ENCODE measurements at regions not wholly inside any gene's neighbourhood (a gene's known extent, or its start where the extent isn't known, plus 50 kb on each side); places are given as distances from the start of the nearest gene placed in this dataset.

DNA sequence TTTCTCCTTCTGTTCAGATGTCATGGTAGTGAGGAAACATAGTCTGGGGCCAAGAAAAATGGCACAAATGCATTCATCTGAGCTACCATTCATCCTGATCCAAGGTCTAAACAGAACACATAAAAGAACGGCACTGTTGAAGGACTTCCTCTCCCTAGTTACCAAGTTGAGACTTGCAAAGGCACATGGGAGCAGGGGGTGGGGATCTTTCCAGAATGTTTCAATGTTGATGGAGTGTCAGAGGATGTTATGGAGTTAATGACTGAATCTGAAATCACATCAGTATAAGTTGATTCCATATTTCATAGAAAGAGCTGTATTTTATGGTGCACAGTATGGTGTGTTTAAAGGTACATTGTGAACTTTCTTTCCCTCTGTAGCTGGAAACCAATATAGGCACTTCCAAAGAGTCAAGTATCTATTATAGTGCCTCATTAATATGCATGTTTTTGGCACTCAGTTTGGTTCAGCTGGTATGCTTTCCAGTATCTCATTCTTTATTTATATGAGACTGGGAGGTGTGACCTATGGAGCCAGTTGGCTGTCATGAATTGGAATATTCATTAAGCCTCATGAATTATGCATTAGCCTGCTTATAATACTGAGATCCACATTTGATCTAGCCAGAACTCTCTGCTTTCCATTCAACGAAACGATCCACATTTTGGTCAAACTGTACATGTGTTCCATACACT is 603.0 kb downstream of the NR2F1-AS1 start:
- DNase-seq (ENCODE audit: low read depth) = no peak
- H3K36me3 ChIP-seq (ENCODE audit: control insufficient read depth, insufficient read depth, low read length) = no peaks in the 10 kb centered on the region
- no peak overlapping the region for H3K4me3 ChIP-seq (ENCODE audit: low read depth, low read length)
- H3K27me3 ChIP-seq (ENCODE audit: control insufficient read depth, insufficient read depth, low read length) = no peaks in the 10 kb centered on the region
- POLR2A ChIA-PET = no interaction called here
- CTCF ChIA-PET = interaction anchor here (1.3 kb wide), 1 partner anchor 32 kb away, joined by 3 read pairs; no protein-coding TSS in a partner anchor
- TF ChIP-seq, protein P1, sequence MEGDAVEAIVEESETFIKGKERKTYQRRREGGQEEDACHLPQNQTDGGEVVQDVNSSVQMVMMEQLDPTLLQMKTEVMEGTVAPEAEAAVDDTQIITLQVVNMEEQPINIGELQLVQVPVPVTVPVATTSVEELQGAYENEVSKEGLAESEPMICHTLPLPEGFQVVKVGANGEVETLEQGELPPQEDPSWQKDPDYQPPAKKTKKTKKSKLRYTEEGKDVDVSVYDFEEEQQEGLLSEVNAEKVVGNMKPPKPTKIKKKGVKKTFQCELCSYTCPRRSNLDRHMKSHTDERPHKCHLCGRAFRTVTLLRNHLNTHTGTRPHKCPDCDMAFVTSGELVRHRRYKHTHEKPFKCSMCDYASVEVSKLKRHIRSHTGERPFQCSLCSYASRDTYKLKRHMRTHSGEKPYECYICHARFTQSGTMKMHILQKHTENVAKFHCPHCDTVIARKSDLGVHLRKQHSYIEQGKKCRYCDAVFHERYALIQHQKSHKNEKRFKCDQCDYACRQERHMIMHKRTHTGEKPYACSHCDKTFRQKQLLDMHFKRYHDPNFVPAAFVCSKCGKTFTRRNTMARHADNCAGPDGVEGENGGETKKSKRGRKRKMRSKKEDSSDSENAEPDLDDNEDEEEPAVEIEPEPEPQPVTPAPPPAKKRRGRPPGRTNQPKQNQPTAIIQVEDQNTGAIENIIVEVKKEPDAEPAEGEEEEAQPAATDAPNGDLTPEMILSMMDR (IDR thresholded peaks at IDR 0.05; ENCODE audit: insufficient read depth, low read depth, low read length) = no peak

DNA sequence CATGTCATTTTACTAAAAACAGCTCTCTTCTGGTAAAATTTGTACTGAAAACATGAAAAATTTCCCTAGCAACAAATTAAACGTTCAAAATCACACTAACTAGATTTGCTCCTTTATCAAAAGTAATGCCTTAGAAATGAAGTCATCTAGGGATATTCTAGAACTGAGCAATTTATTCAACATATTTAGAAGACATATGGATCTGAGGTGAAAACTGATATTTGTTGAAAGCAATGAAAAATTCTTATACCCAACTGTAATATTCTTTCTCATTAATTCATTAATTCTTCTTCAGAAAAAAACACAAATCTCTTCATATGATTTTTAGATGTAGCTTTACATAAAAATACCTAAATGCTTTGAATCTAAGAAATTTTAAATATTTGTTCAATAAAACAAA is 604.9 kb downstream of the NR2F1-AS1 start:
- DNase-seq (ENCODE audit: low read depth) = no peak
- ChIA-PET POLR2A (no interaction called here), CTCF (no interaction called here)
- Histone ChIP-seq H3K27me3 (ENCODE audit: control insufficient read depth, insufficient read depth, low read length) (no peaks in the 10 kb centered on the region), H3K36me3 (ENCODE audit: control insufficient read depth, insufficient read depth, low read length) (no peaks in the 10 kb centered on the region), H3K4me3 (ENCODE audit: low read depth, low read length) (no peak overlapping the region)
- TF ChIP-seq, protein P1 (IDR thresholded peaks at IDR 0.05; ENCODE audit: insufficient read depth, low read depth, low read length) = no peak

DNA sequence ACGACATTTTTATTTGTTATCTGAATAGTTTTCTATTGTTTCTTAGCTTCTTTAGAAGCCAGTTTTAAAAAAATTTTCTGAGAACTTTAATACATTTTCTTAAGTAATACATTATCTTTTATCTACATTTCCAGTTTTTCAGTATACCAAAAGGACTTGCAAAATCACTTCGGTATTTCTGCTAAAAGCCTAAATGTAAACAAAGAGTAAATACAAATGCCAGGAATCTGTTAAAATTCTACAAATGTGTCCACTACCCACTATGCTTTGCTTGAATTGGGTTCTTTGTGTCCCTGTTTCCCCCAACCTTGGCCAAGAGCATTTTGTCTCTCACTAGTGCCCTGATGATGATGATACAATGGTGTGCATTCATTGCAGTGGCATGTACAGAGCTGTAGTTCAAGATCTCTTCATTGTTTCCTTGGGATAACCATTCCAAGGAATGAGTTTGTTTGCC is 611.2 kb downstream of the NR2F1-AS1 start:
- DNase-seq (ENCODE audit: low read depth) = no peak
- TF ChIP-seq, protein P1 (IDR thresholded peaks at IDR 0.05; ENCODE audit: insufficient read depth, low read depth, low read length) = no peak
- no peaks in the 10 kb centered on the region for H3K27me3 ChIP-seq (ENCODE audit: control insufficient read depth, insufficient read depth, low read length)
- H3K36me3 ChIP-seq (ENCODE audit: control insufficient read depth, insufficient read depth, low read length) = no peaks in the 10 kb centered on the region
- ChIA-PET CTCF (interaction anchor here (0.6 kb wide), 2 partner anchors 30 to 527 kb away, joined by 3 to 4 read pairs; no protein-coding TSS in a partner anchor), POLR2A (no interaction called here)
- no peak overlapping the region for H3K4me3 ChIP-seq (ENCODE audit: low read depth, low read length)

DNA sequence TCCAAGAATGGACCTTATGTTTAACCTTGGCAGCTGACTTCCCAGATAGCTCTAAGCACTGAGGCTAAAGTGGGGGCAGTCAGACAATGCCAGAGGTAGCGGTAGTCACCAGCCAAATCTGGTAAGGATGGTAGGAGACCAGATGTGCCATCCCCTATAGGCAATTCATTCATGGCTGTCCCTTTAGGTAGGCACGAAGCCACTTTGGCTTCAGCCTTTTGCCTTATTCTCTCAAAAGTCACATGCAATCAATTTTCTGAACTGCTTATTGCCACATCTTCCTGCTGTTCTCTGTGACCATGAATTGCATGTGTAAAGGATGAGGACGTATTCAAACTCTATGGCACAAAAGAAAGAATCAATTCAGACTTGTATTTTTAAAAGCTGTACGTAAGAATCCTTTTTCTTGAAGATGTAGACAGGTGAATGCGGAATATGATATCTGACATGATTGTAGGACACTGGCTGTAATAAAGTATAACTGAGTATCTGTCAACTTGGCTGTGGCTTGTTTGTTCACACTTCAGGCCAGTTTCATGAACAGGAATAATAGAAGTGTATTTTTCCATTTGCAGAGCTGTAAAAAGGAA is 611.7 kb downstream of the NR2F1-AS1 start:
- no peak overlapping the region for H3K4me3 ChIP-seq (ENCODE audit: low read depth, low read length)
- ChIA-PET CTCF (interaction anchor here (0.6 kb wide), 2 partner anchors 31 to 527 kb away, joined by 3 to 4 read pairs; no protein-coding TSS in a partner anchor), POLR2A (no interaction called here)
- no peaks in the 10 kb centered on the region for H3K36me3 ChIP-seq (ENCODE audit: control insufficient read depth, insufficient read depth, low read length)
- no peaks in the 10 kb centered on the region for H3K27me3 ChIP-seq (ENCODE audit: control insufficient read depth, insufficient read depth, low read length)
- no peak for DNase-seq (ENCODE audit: low read depth)
- TF ChIP-seq, protein P1 (IDR thresholded peaks at IDR 0.05; ENCODE audit: insufficient read depth, low read depth, low read length) = no peak

DNA sequence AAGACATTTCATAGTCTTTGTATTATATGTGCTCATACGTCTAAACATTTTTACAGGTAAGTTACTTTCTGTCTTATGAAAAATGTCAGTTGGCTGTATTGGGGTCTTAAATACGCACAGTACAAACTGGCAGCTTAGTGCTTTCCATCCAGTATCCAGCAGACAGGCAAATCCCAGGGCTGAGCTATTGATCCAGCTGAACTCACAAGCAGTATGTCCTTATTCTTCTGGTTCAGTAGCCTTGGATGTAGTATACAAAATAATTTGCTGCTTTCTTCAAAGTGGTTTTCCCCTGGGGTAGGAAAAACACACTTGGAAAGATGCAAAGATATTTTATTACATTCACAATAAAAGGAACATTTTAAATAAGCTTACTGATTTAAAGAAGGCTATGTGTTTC is 617.2 kb downstream of the NR2F1-AS1 start:
- DNase-seq (ENCODE audit: low read depth) = no peak
- CTCF ChIA-PET = no interaction called here
- Histone ChIP-seq H3K36me3 (ENCODE audit: control insufficient read depth, insufficient read depth, low read length) (no peaks in the 10 kb centered on the region), H3K27me3 (ENCODE audit: control insufficient read depth, insufficient read depth, low read length) (no peaks in the 10 kb centered on the region), H3K4me3 (ENCODE audit: low read depth, low read length) (no peak overlapping the region)
- POLR2A ChIA-PET = no interaction called here
- TF ChIP-seq, protein P1 (IDR thresholded peaks at IDR 0.05; ENCODE audit: insufficient read depth, low read depth, low read length) = no peak
